HEK293T (cell line): ENCODE measurements at regions not wholly inside any gene's neighbourhood (a gene's known extent, or its start where the extent isn't known, plus 50 kb on each side); places are given as distances from the start of the nearest gene placed in this dataset.

ENCODE experiments used
- ARNT ChIP-seq: fragments of 450-650 bp; IDR thresholded peaks from 2 replicates; pipeline ENCODE4 v1.6.1; 2017; ENCODE audit warnings: mild to moderate bottlenecking
- ELF4 ChIP-seq: fragments of 450-650 bp; IDR thresholded peaks from 2 replicates; pipeline ENCODE4 v1.6.1; 2017; ENCODE audit warnings: antibody characterized with exemption
- FOXA1 ChIP-seq: fragments of 450-650 bp; IDR thresholded peaks from 2 replicates; pipeline ENCODE4 v1.6.1; 2016; ENCODE audit warnings: mild to moderate bottlenecking
- FOXM1 ChIP-seq: fragments of 450-650 bp; IDR thresholded peaks from 2 replicates; pipeline ENCODE4 v1.6.1; 2017; ENCODE audit warnings: mild to moderate bottlenecking, borderline replicate concordance
- HDGF ChIP-seq: fragments of 450-650 bp; IDR thresholded peaks from 2 replicates; pipeline ENCODE4 v1.6.1; 2017; ENCODE audit warnings: antibody characterized with exemption, borderline replicate concordance
- LEF1 ChIP-seq: fragments of 450-650 bp; IDR thresholded peaks from 2 replicates; pipeline ENCODE4 v1.6.1; 2017; ENCODE audit warnings: mild to moderate bottlenecking, borderline replicate concordance
- SP1 ChIP-seq: fragments of 450-650 bp; IDR thresholded peaks from 2 replicates; pipeline ENCODE4 v1.6.1; 2017
- TARDBP ChIP-seq: fragments of 450-650 bp; IDR thresholded peaks from 2 replicates; pipeline ENCODE4 v1.6.1; 2016
- TF ChIP-seq, protein P1 (sequence below): fragments of 450-650 bp; IDR thresholded peaks from 2 replicates; pipeline ENCODE4 v1.6.1; 2016

- no peak for TF ChIP-seq SP1
- TF ChIP-seq FOXA1, result no peak
- TF ChIP-seq LEF1, result no peak
- no peak for TF ChIP-seq FOXM1
- no peak for TF ChIP-seq ARNT
- TF ChIP-seq, protein P1, sequence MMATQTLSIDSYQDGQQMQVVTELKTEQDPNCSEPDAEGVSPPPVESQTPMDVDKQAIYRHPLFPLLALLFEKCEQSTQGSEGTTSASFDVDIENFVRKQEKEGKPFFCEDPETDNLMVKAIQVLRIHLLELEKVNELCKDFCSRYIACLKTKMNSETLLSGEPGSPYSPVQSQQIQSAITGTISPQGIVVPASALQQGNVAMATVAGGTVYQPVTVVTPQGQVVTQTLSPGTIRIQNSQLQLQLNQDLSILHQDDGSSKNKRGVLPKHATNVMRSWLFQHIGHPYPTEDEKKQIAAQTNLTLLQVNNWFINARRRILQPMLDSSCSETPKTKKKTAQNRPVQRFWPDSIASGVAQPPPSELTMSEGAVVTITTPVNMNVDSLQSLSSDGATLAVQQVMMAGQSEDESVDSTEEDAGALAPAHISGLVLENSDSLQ, result no peak
- no peak for TF ChIP-seq ELF4
- no peak for TF ChIP-seq HDGF
- no peak for TF ChIP-seq TARDBP
Measured at GRCh38 chr20:40361916-40362315, 327.1 kb downstream of the MAFB start.
